ENCODE measurements at regions not wholly inside any gene's neighbourhood (a gene's known extent, or its start where the extent isn't known, plus 50 kb on each side); places are given as distances from the start of the nearest gene placed in this dataset.
"Not testable (repeated sequence)": the region's sequence is repeated elsewhere in the genome, so short reads cannot be mapped to it uniquely, and the experiment has no call there.

- TF ChIP-seq CTCF (IDR thresholded peaks at IDR 0.05; ENCODE audit: insufficient read depth, low read depth, low read length), result no peak
- no peaks in the 10 kb centered on the region for H3K27me3 ChIP-seq (ENCODE audit: control insufficient read depth, insufficient read depth, low read length)
- POLR2A ChIA-PET, result no interaction called here
- CTCF ChIA-PET, result no interaction called here
- no peak for DNase-seq (ENCODE audit: low read depth)
- no peaks in the 10 kb centered on the region for H3K36me3 ChIP-seq (ENCODE audit: control insufficient read depth, insufficient read depth, low read length)
- no peak overlapping the region for H3K4me3 ChIP-seq (ENCODE audit: low read depth, low read length)
Measured at GRCh38 chr4:162853788-162854187, 312.9 kb downstream of the NAF1 start.

GRCh38 chr4:162852642-162853041, 314.0 kb downstream of the NAF1 start:
- ChIA-PET CTCF (no interaction called here), POLR2A (no interaction called here)
- no peak for DNase-seq (ENCODE audit: low read depth)

DNA sequence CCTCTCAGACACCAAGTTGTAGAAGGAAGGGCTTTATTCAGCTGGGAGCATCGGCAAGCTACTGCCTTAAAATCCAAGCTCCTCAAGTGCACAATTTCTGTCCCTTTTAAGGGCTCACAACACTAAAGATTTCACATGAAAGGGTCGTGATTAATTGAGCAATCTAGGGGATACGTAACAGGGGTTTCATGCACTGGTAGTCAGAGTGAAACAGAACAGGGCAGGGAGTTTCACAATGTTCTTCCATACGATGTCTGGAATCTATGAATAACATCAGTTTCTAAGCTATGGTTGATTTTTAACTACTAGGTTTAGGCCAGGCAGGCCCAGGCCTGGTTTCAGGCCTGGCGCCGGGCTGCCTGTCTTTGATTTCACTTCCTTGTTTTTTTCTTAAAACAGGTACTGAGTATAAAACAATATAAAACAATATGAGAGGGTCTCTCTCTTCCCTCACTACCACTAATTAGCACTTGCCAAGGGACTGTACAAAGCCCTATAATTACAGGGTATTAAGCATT, 315.4 kb downstream of the NAF1 start:
- CTCF ChIA-PET; DNase-seq (ENCODE audit: low read depth); H3K4me3 ChIP-seq (ENCODE audit: low read depth, low read length); H3K36me3 ChIP-seq (ENCODE audit: control insufficient read depth, insufficient read depth, low read length); H3K27me3 ChIP-seq (ENCODE audit: control insufficient read depth, insufficient read depth, low read length); POLR2A ChIA-PET: not testable (repeated sequence)

More at GRCh38 chr4:162852642-162853041, 314.0 kb downstream of the NAF1 start:
- Histone ChIP-seq H3K4me3 (ENCODE audit: low read depth, low read length) (no peak overlapping the region), H3K36me3 (ENCODE audit: control insufficient read depth, insufficient read depth, low read length) (no peaks in the 10 kb centered on the region), H3K27me3 (ENCODE audit: control insufficient read depth, insufficient read depth, low read length) (no peaks in the 10 kb centered on the region)
- no peak for TF ChIP-seq CTCF (IDR thresholded peaks at IDR 0.05; ENCODE audit: insufficient read depth, low read depth, low read length)

DNA sequence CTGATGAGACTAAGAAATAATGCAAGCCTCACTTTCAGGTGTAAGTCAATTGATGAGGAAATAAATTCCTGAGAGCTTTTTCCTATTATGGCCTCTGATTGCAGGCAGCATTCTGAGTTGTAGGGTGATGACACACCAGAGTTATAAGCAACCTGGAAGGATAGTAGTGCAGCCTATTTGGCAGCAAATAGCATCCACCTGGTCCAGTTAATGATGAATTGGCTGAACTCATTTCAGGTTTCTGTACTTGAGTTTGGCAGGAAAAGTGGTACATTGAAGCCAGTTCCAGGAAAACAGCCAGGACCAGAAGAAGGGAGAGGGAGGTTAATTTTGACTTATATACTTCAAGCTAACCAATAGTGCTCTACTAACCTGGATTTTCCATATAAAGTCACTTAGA, 316.8 kb downstream of the NAF1 start:
- Histone ChIP-seq H3K36me3 (ENCODE audit: control insufficient read depth, insufficient read depth, low read length) (no peaks in the 10 kb centered on the region), H3K4me3 (ENCODE audit: low read depth, low read length) (no peak overlapping the region), H3K27me3 (ENCODE audit: control insufficient read depth, insufficient read depth, low read length) (no peaks in the 10 kb centered on the region)
- DNase-seq (ENCODE audit: low read depth), result no peak
- CTCF ChIA-PET, result no interaction called here
- POLR2A ChIA-PET, result no interaction called here
- TF ChIP-seq CTCF (IDR thresholded peaks at IDR 0.05; ENCODE audit: insufficient read depth, low read depth, low read length), result no peak

DNA sequence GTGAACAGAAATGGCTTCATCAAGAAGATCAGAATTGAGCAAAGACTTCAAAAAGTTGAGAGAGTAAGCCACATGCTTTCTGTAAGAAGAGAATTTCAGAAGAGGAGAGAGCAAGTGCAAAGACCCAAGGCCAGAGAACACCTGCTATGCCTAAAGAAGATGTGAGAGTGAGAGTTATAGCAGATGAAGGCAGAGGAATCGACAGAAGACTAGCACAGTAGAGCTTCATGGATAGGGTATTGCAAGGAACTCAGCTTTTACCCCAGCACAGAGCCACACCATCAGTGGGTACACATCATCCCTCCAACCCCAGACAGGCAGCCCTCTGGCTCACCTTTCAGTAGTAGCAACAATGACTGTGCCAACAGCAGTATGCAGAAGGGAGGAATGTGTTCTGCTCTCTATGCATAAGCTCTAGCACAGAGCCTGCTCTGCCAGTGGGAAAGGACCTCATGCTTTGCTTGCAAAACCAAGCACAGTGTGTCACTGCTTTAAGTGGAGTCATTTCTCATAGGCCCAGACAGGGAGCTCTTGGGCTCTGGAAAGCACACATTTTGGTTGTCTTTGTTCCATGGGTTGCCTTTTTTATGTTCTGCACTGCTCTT, 318.6 kb downstream of the NAF1 start:
- ChIA-PET POLR2A (no interaction called here), CTCF (no interaction called here)

More for the DNA sequence above, 318.6 kb downstream of the NAF1 start:
- H3K36me3 ChIP-seq (ENCODE audit: control insufficient read depth, insufficient read depth, low read length), result no peaks in the 10 kb centered on the region
- no peaks in the 10 kb centered on the region for H3K27me3 ChIP-seq (ENCODE audit: control insufficient read depth, insufficient read depth, low read length)
- DNase-seq (ENCODE audit: low read depth), result no peak
- no peak for TF ChIP-seq CTCF (IDR thresholded peaks at IDR 0.05; ENCODE audit: insufficient read depth, low read depth, low read length)
- no peak overlapping the region for H3K4me3 ChIP-seq (ENCODE audit: low read depth, low read length)

Data from BJ (cell line).